ENCODE measurements at regions not wholly inside any gene's neighbourhood (a gene's known extent, or its start where the extent isn't known, plus 50 kb on each side); places are given as distances from the start of the nearest gene placed in this dataset.
"Not testable (repeated sequence)": the region's sequence is repeated elsewhere in the genome, so short reads cannot be mapped to it uniquely, and the experiment has no call there.

DNA sequence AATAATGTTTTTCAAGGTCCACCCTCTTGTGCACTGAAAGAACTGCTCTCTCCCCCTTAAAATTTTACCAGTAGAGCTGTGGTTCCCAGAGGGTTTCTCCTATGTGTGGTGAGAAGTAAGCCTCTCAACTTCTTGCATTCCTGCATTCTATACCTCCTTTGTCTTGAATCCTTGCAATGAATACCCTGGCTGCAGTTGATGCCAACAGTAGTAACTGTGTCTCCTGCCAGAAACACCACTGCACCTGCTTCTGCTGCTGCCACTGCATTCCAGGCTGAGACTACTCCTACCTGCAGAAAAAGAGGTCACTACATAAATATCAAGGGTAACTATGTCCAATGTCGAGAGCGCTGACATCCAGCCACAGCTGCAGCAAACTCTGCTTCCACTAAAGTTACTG, 203.7 kb downstream of the TMEM167A start:
- Histone ChIP-seq H3K9me3 (ENCODE audit: control insufficient read depth, low read length) (no peaks in the 10 kb centered on the region), H3K27me3 (ENCODE audit: control insufficient read depth, insufficient read depth, low read length, poor library complexity, severe bottlenecking) (no peaks in the 10 kb centered on the region), H3K4me3 (ENCODE audit: insufficient read depth, low read depth, low read length) (no peak overlapping the region), H3K36me3 (ENCODE audit: control insufficient read depth, insufficient read depth, low read length) (no peaks in the 10 kb centered on the region), H3K4me1 (ENCODE audit: control insufficient read depth, insufficient read depth, low read length) (peaks cover 10% of the 10 kb centered on the region), H3K27ac (ENCODE audit: insufficient read depth, low read depth, low read length, poor library complexity, severe bottlenecking) (no peak overlapping the region)
- 67 to 71% methylated on average over 2 of the region's 2 CpGs for WGBS, 2 experiments

DNA sequence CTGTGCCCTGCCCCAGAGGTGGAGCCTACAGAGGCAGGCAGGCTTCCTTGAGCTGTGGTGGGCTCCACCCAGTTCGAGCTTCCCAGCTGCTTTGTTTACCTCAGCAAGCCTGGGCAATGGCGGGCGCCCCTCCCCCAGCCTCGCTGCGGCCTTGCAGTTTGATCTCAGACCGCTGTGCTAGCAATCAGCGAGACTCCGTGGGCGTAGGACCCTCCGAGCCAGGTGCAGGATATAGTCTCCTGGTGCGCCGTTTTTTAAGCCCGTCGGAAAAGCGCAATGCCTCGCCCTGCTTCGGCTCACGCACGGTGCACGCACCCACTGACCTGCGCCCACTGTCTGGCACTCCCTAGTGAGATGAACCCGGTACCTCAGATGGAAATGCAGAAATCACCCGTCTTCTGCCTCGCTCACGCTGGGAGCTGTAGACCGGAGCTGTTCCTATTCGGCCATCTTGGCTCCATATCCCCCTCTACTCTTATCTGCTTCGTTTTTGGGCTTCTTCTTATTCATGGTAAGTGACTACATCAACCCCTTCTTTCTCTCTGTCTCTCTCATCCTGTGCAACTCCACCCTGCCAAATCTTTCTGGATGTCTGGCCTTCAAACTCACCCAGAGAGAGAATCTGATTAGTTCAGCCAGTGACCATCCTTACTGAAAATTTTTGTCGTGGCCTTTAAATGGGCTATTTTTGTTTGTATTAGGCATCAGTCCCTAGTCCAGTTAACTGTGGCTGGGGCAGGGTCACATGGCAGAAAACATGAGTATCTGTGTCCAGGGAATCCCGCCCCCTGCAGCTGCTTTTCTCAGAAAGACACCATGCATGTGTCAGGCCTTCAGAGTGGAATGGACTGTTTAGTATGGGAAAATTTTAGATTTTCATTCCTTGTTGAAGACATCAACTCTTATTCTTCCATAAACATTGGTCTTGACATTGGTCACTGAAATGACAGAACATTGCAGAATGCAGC, 204.6 kb downstream of the TMEM167A start:
- WGBS, 2 experiments = 72 to 76% methylated on average over 30 of the region's 30 CpGs
- not testable (repeated sequence) for H3K36me3 ChIP-seq (ENCODE audit: control insufficient read depth, insufficient read depth, low read length)

DNA sequence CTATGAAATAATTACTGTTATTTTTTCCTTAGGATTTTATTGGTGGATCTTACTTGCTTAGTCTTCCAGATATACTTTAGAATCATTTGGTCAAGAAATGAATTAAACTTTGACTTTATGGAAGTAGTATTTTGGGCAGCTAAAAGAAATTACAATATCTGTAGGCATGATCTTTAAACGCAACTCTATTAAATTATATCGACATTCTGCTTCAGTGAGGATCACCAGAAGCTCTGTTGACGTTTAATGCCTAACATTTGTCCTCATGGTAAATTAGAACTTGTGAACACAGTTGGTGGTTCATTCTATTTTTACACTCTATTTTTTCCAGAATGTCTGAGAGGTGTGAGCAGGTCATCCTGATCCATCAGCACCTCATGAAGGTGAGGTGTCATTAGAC, 211.6 kb downstream of the TMEM167A start:
- no peaks in the 10 kb centered on the region for H3K9me3 ChIP-seq (ENCODE audit: control insufficient read depth, low read length)
- H3K36me3 ChIP-seq (ENCODE audit: control insufficient read depth, insufficient read depth, low read length) = no peaks in the 10 kb centered on the region
- H3K27me3 ChIP-seq (ENCODE audit: control insufficient read depth, insufficient read depth, low read length, poor library complexity, severe bottlenecking) = no peaks in the 10 kb centered on the region
- WGBS, 2 experiments = 96 to 97% methylated on average over 3 of the region's 3 CpGs
- H3K4me1 ChIP-seq (ENCODE audit: control insufficient read depth, insufficient read depth, low read length) = peaks cover 17% of the 10 kb centered on the region
- H3K4me3 ChIP-seq (ENCODE audit: insufficient read depth, low read depth, low read length) = no peak overlapping the region
- no peak overlapping the region for H3K27ac ChIP-seq (ENCODE audit: insufficient read depth, low read depth, low read length, poor library complexity, severe bottlenecking)

More for the DNA sequence above, 204.6 kb downstream of the TMEM167A start:
- not testable (repeated sequence) for H3K4me3 ChIP-seq (ENCODE audit: insufficient read depth, low read depth, low read length); H3K4me1 ChIP-seq (ENCODE audit: control insufficient read depth, insufficient read depth, low read length); H3K27me3 ChIP-seq (ENCODE audit: control insufficient read depth, insufficient read depth, low read length, poor library complexity, severe bottlenecking); H3K9me3 ChIP-seq (ENCODE audit: control insufficient read depth, low read length); H3K27ac ChIP-seq (ENCODE audit: insufficient read depth, low read depth, low read length, poor library complexity, severe bottlenecking)

DNA sequence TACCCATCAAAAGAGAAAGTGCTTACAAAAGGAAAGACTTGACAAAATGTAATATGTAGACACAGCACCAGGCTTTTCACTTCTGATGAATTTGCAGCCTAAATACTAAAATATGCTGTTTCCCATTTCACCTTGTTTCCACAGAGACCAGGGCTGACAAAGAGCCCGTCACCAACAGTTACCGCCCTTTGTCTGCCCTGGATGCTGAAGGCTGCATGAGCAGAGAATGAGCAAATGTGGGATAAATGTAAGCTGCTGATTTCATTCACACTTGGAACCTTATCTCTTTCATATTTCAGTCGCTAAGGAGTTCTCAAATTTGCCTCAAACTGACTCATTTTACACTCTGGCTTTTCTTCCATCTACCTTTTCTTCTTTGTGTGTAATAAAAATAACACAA, 213.9 kb downstream of the TMEM167A start:
- Histone ChIP-seq H3K4me3 (ENCODE audit: insufficient read depth, low read depth, low read length) (no peak overlapping the region), H3K4me1 (ENCODE audit: control insufficient read depth, insufficient read depth, low read length) (peaks cover 33% of the 10 kb centered on the region), H3K36me3 (ENCODE audit: control insufficient read depth, insufficient read depth, low read length) (no peaks in the 10 kb centered on the region), H3K9me3 (ENCODE audit: control insufficient read depth, low read length) (no peaks in the 10 kb centered on the region), H3K27me3 (ENCODE audit: control insufficient read depth, insufficient read depth, low read length, poor library complexity, severe bottlenecking) (no peaks in the 10 kb centered on the region), H3K27ac (ENCODE audit: insufficient read depth, low read depth, low read length, poor library complexity, severe bottlenecking) (no peak overlapping the region)
- WGBS, 2 experiments = 46 to 55% methylated on average over 3 of the region's 3 CpGs

DNA sequence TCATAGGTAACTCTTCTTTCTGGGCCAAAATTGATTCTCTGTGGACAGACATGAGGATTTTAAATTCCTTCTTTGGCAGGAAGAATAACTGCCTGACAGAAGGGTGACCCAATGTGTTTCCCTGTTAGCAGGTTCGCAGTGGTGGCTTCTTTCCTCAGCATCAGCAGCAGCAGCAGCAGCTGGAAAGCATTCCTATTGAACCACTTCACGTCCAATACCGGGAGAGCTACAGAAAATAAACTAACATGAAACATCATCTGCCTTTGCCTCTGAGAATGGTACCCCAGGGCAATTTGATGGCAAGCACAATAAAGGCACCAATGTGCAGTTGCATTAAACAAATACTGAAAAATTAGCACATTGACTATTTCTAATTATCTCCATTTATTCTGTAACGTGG, 214.5 kb downstream of the TMEM167A start:
- H3K27ac ChIP-seq (ENCODE audit: insufficient read depth, low read depth, low read length, poor library complexity, severe bottlenecking) = no peak overlapping the region
- no peaks in the 10 kb centered on the region for H3K36me3 ChIP-seq (ENCODE audit: control insufficient read depth, insufficient read depth, low read length)
- no peaks in the 10 kb centered on the region for H3K27me3 ChIP-seq (ENCODE audit: control insufficient read depth, insufficient read depth, low read length, poor library complexity, severe bottlenecking)
- 73 to 78% methylated on average over 3 to 4 of the region's 4 CpGs for WGBS, 2 experiments
- H3K4me3 ChIP-seq (ENCODE audit: insufficient read depth, low read depth, low read length) = no peak overlapping the region
- no peaks in the 10 kb centered on the region for H3K9me3 ChIP-seq (ENCODE audit: control insufficient read depth, low read length)
- H3K4me1 ChIP-seq (ENCODE audit: control insufficient read depth, insufficient read depth, low read length) = peaks cover 33% of the 10 kb centered on the region

DNA sequence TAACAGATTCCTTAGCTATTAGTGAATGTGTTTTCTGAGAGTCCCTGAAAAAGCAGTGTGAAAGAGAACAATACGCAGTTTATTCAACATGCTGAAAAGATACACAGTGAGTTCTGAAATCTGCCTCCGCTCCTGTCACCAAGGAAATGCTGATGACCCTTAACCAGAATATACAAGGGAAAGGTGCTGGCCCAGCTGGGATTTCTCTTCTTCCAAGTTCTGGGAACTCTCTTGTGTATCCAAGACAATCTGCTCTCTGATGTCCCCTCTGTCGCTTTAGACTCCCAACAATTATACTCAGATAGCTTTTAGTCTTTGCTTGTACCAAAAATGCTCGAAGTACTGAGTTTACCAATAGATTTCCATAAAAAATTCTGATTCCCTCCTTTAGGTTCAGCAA, 214.9 kb downstream of the TMEM167A start:
- H3K4me1 ChIP-seq (ENCODE audit: control insufficient read depth, insufficient read depth, low read length) = peaks cover 33% of the 10 kb centered on the region
- H3K36me3 ChIP-seq (ENCODE audit: control insufficient read depth, insufficient read depth, low read length) = no peaks in the 10 kb centered on the region
- H3K27ac ChIP-seq (ENCODE audit: insufficient read depth, low read depth, low read length, poor library complexity, severe bottlenecking) = no peak overlapping the region
- no peaks in the 10 kb centered on the region for H3K9me3 ChIP-seq (ENCODE audit: control insufficient read depth, low read length)
- 91% methylated on average over 4 of the region's 4 CpGs for WGBS, 2 experiments
- no peaks in the 10 kb centered on the region for H3K27me3 ChIP-seq (ENCODE audit: control insufficient read depth, insufficient read depth, low read length, poor library complexity, severe bottlenecking)
- H3K4me3 ChIP-seq (ENCODE audit: insufficient read depth, low read depth, low read length) = no peak overlapping the region

DNA sequence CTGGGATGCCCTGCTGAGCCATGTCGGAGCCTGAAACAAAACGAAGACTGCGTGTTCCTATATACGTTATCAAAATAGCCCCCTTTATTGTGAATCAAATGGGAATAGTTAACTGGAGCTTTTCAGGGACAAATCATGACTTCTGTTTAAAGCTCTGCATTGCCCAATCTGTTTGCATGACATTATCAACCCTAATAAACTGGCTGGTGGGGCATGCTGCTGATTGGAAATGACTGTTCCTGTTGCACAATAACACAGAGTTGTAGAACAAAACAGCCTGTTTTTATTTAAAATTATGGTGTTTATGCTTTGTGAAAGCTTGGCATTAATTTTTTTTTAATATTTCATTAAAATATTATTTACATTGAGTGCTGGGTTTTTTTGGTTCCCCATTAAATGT, 215.5 kb downstream of the TMEM167A start:
- Histone ChIP-seq H3K27me3 (ENCODE audit: control insufficient read depth, insufficient read depth, low read length, poor library complexity, severe bottlenecking) (no peaks in the 10 kb centered on the region), H3K27ac (ENCODE audit: insufficient read depth, low read depth, low read length, poor library complexity, severe bottlenecking) (no peak overlapping the region), H3K36me3 (ENCODE audit: control insufficient read depth, insufficient read depth, low read length) (no peaks in the 10 kb centered on the region), H3K4me1 (ENCODE audit: control insufficient read depth, insufficient read depth, low read length) (peaks cover 33% of the 10 kb centered on the region), H3K4me3 (ENCODE audit: insufficient read depth, low read depth, low read length) (no peak overlapping the region), H3K9me3 (ENCODE audit: control insufficient read depth, low read length) (no peaks in the 10 kb centered on the region)
- WGBS, 2 experiments = 92 to 95% methylated on average over 4 of the region's 4 CpGs

DNA sequence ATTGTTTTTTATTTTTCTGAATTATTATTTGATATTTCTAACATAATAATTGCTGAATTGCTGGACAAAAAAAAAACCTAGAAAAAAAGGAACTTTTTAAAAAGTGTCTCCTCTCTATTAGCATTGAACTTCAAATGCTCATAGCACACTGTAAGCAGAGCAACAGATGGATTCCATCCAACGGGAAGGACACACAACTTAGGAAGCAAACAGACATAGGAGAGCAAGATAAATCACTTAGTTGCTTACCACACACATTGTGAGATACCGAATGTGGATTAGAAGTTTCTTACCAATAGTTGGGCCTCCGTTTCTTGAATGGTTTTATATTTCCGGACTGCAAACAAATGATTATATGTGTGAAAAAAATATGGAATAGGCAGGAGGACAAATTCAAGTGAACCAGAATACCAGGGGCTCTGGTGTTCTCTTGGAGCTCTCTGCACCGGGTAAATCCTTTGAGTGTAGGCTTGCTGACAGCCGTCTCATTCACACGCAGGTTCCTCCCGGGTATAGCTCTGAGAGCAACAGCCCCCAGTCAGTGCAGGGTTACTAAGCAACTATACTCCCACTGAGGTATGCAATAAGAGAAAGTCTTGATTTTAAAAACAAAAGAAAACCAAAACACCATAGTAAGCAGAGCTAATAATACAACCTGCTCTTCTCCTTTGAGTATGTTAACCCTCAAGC, 217.6 kb downstream of the TMEM167A start:
- Histone ChIP-seq H3K4me1 (ENCODE audit: control insufficient read depth, insufficient read depth, low read length) (peaks cover 33% of the 10 kb centered on the region), H3K27ac (ENCODE audit: insufficient read depth, low read depth, low read length, poor library complexity, severe bottlenecking) (no peak overlapping the region), H3K4me3 (ENCODE audit: insufficient read depth, low read depth, low read length) (no peak overlapping the region), H3K36me3 (ENCODE audit: control insufficient read depth, insufficient read depth, low read length) (no peaks in the 10 kb centered on the region), H3K27me3 (ENCODE audit: control insufficient read depth, insufficient read depth, low read length, poor library complexity, severe bottlenecking) (no peaks in the 10 kb centered on the region), H3K9me3 (ENCODE audit: control insufficient read depth, low read length) (no peaks in the 10 kb centered on the region)
- 33 to 41% methylated on average over 8 of the region's 8 CpGs for WGBS, 2 experiments

DNA sequence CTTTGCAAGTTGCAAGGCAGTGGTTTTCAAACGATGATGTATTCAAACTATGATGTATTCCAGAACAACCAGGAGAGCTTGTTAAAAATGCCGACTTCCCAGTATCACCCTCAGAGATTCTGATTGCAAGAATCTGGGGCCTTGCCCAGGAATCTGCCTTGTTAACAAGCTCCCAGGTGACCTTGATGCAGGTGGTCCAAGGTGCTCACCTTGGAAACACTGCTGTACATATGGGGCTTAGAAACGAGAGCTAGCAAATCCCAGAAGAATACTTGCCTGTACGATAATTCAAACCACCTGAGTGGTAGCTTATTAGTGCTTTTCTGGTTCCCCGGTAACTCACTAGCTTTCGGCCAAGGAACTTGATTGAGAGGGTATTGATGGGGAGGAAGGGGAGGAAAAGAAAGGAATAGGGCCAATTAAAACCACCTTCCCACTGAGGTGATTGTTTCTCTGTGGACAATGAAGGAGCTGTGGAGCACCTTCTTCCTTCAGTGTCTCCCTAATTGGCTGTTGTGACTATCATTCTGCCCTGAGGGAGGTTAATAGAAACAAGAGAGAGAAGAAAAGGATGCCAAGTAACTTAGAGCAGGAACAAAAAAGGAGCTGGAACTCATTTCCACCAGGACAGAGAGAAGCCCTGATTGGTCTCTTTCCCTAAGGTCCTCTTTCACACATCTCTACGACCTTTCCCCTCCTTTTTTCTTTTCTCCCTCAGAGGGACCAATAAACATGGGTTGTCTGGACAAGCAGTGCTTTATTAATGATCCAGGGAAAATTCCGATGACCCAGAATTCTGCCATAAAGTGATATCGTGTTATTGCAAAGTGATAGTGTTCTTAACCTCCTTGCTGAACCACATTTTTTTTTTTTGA, 218.8 kb downstream of the TMEM167A start:
- Histone ChIP-seq H3K4me1 (ENCODE audit: control insufficient read depth, insufficient read depth, low read length) (peaks cover 24% of the 10 kb centered on the region), H3K36me3 (ENCODE audit: control insufficient read depth, insufficient read depth, low read length) (no peaks in the 10 kb centered on the region), H3K9me3 (ENCODE audit: control insufficient read depth, low read length) (no peaks in the 10 kb centered on the region), H3K27me3 (ENCODE audit: control insufficient read depth, insufficient read depth, low read length, poor library complexity, severe bottlenecking) (no peaks in the 10 kb centered on the region), H3K27ac (ENCODE audit: insufficient read depth, low read depth, low read length, poor library complexity, severe bottlenecking) (no peak overlapping the region), H3K4me3 (ENCODE audit: insufficient read depth, low read depth, low read length) (no peak overlapping the region)
- 69 to 73% methylated on average over 9 of the region's 9 CpGs for WGBS, 2 experiments
